ENCODE measurements at regions not wholly inside any gene's neighbourhood (a gene's known extent, or its start where the extent isn't known, plus 50 kb on each side); places are given as distances from the start of the nearest gene placed in this dataset.

- DNase-seq: no peak
These were observed 50.8 kb upstream of the JAG1 start for GRCh38 chr20:10724449-10725173.

- DNase-seq: no peak
These were observed 55.3 kb upstream of the JAG1 start for GRCh38 chr20:10728873-10729670.

- DNase-seq: no peak
These were observed 56.0 kb upstream of the JAG1 start for GRCh38 chr20:10729785-10730184.

GRCh38 chr20:10730629-10731183, 56.9 kb upstream of the JAG1 start:
- DNase-seq: no peak

- DNase-seq: peak; percentile 44
These were observed 57.6 kb upstream of the JAG1 start for GRCh38 chr20:10731190-10731965.

GRCh38 chr20:10733122-10733521, 59.3 kb upstream of the JAG1 start:
- DNase-seq: no peak

GRCh38 chr20:10735195-10735949, 61.6 kb upstream of the JAG1 start:
- DNase-seq: no peak

- DNase-seq: no peak
These were observed 65.3 kb upstream of the JAG1 start for GRCh38 chr20:10739134-10739533.

- DNase-seq: no peak
These were observed 65.8 kb upstream of the JAG1 start for GRCh38 chr20:10739566-10739965.

GRCh38 chr20:10741060-10741459, 67.3 kb upstream of the JAG1 start:
- DNase-seq: peak; percentile 6

- DNase-seq: no peak
These were observed 72.0 kb upstream of the JAG1 start for GRCh38 chr20:10745790-10746189.

- DNase-seq: no peak
These were observed 73.2 kb upstream of the JAG1 start for GRCh38 chr20:10747019-10747418.

- DNase-seq: no peak
These were observed 75.3 kb upstream of the JAG1 start for GRCh38 chr20:10749084-10749483.

- DNase-seq: no peak
These were observed 78.4 kb upstream of the JAG1 start for GRCh38 chr20:10752206-10752605.

- no peak for DNase-seq
These were observed 81.0 kb upstream of the JAG1 start for GRCh38 chr20:10754824-10755223.

GRCh38 chr20:10758446-10758845, 84.6 kb upstream of the JAG1 start:
- DNase-seq: no peak

- peak; percentile 60 for DNase-seq
These were observed 87.4 kb upstream of the JAG1 start for GRCh38 chr20:10761232-10761631.

GRCh38 chr20:10761786-10762185, 88.0 kb upstream of the JAG1 start:
- peak; percentile 46 for DNase-seq

GRCh38 chr20:10762216-10762615, 88.4 kb upstream of the JAG1 start:
- no peak for DNase-seq

GRCh38 chr20:10763112-10763511, 89.3 kb upstream of the JAG1 start:
- DNase-seq: peak; percentile 16

GRCh38 chr20:10769700-10770099, 95.9 kb upstream of the JAG1 start:
- DNase-seq: no peak

- DNase-seq: no peak
These were observed 97.0 kb upstream of the JAG1 start for GRCh38 chr20:10770753-10771152.

All from fibroblast of skin of right biceps (primary cell).